ENCODE measurements at regions not wholly inside any gene's neighbourhood (a gene's known extent, or its start where the extent isn't known, plus 50 kb on each side); places are given as distances from the start of the nearest gene placed in this dataset.

DNA sequence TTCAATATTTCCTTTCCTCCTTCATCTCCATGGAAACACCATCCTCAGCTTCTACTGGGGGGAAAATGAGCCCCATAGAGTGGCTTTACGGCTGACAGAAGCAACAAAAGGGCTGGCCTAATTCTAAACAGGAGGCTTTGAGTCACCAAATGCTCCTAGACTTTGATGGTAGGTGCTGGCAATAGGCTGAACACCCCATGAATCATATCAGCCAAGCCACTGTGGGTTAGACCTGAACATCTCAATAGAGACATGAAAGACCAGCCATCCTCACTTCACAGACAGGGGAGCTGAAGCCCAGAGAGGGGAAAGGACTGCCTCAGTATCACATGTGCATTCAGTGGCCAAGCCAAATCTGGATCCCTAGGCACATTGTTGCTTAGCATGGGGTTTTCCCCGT lies 107.6 kb downstream of the AMER1 start:
- DNase-seq = no peak

DNA sequence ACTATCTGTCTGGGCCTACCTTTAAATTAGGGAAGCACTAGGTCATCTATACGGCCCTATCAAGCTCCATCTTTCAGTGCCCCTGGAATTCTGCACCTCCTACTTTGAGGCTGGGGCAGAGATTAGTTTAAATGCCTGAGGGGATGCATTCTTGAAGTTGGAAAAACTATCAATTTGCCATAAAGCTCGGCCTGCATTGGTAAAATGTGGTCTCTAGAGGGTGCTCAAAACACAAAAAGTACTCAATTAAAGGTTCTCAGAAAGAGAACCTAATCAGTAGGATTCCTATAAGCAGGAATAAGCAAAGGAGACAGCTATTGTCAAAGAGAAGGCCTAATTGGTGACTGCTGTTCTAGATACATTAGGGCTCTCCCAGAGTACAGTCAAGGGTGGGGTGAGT lies 111.7 kb downstream of the AMER1 start:
- peak in 1 of 58 donors; percentile 0 for DNase-seq

All from anterior cingulate cortex (tissue), 58 donors.